Epithelial cell of esophagus (primary cell): ENCODE measurements at regions not wholly inside any gene's neighbourhood (a gene's known extent, or its start where the extent isn't known, plus 50 kb on each side); places are given as distances from the start of the nearest gene placed in this dataset.
A peak's percentile ranks its signal among the peaks of the same experiment; 100 is the strongest.

Experiments used
- DNase-seq: peaks from one replicate; pipeline ENCODE4 v3.0.0; 2010; ENCODE audit warnings: low read depth
- H3K4me3 ChIP-seq: 2 replicates; pipeline ENCODE4 v1.5.1; 2011; ENCODE audit warnings: mild to moderate bottlenecking, low read length, control low read depth
- CTCF ChIP-seq: IDR thresholded peaks from 2 replicates; pipeline ENCODE4 v1.5.1; 2011; ENCODE audit warnings: low read depth, mild to moderate bottlenecking, low read length, control low read depth, inconsistent platforms; ENCODE audit not compliant: insufficient read depth; ENCODE audit errors: missing control alignments

GRCh38 chr11:38818720-38819119 is 2220.7 kb upstream of the RAG2 start:
- no peak overlapping the region for H3K4me3 ChIP-seq
- no peak for TF ChIP-seq CTCF
- peak; percentile 1 for DNase-seq

GRCh38 chr11:38814670-38815069 is 2216.6 kb upstream of the RAG2 start:
- H3K4me3 ChIP-seq = no peak overlapping the region
- peak; percentile 45 for DNase-seq
- TF ChIP-seq CTCF = no peak

GRCh38 chr11:38809521-38809920 is 2211.5 kb upstream of the RAG2 start:
- H3K4me3 ChIP-seq = no peak overlapping the region
- DNase-seq = no peak
- no peak for TF ChIP-seq CTCF

GRCh38 chr11:38796281-38796680 is 2198.2 kb upstream of the RAG2 start:
- DNase-seq = no peak
- TF ChIP-seq CTCF = no peak

GRCh38 chr11:38795027-38795426 is 2197.0 kb upstream of the RAG2 start:
- no peak overlapping the region for H3K4me3 ChIP-seq
- DNase-seq = no peak
- TF ChIP-seq CTCF = no peak

More at GRCh38 chr11:38796281-38796680, 2198.2 kb upstream of the RAG2 start:
- no peak overlapping the region for H3K4me3 ChIP-seq

GRCh38 chr11:38791346-38791961 is 2193.4 kb upstream of the RAG2 start:
- peak; percentile 77 for TF ChIP-seq CTCF
- no peak overlapping the region for H3K4me3 ChIP-seq
- DNase-seq = peak; percentile 78

- DNase-seq = no peak
- no peak overlapping the region for H3K4me3 ChIP-seq
These were observed 2190.5 kb upstream of the RAG2 start for GRCh38 chr11:38788561-38788960.

More at GRCh38 chr11:38788561-38788960, 2190.5 kb upstream of the RAG2 start:
- TF ChIP-seq CTCF = no peak
